ENCODE measurements at regions not wholly inside any gene's neighbourhood (a gene's known extent, or its start where the extent isn't known, plus 50 kb on each side); places are given as distances from the start of the nearest gene placed in this dataset.

- FAIRE-seq (no peak), DNase-seq (ENCODE audit: extremely low read depth in 1 of 4, low spot score in 3 of 4) (no peak), ATAC-seq (no peak)
- Histone ChIP-seq H3K9me1 (ENCODE audit: control insufficient read depth, insufficient read depth, low read length) (no peaks in the 10 kb centered on the region), H3K27me3 (ENCODE audit: control insufficient read depth in 2 of 2, insufficient read depth in 2 of 2, low read length in 2 of 2) (no peaks in the 10 kb centered on the region), H3K27ac (ENCODE audit: extremely low read depth, low read depth, low read length) (no peak overlapping the region), H2AFZ (ENCODE audit: low read depth, low read length) (no peak overlapping the region), H3K9me3 (replicated peaks; ENCODE audit: control insufficient read depth, insufficient read depth, low read depth, low read length) (no peaks in the 10 kb centered on the region; the same call in 1 of the 2 replicates), H3K79me2 (ENCODE audit: control insufficient read depth, insufficient read depth, low read length) (no peaks in the 10 kb centered on the region), H4K20me1 (replicated peaks; ENCODE audit: control insufficient read depth, insufficient read depth, low read length) (no peaks in the 10 kb centered on the region), H3K4me1 (replicated peaks in 1 of 2; ENCODE audit: control insufficient read depth in 2 of 2, insufficient read depth in 2 of 2, low read length in 2 of 2) (no peaks in the 10 kb centered on the region), H3K9ac (ENCODE audit: insufficient read depth in 1 of 2, low read depth in 2 of 2, low read length in 2 of 2) (no peak overlapping the region), H3K36me3 (ENCODE audit: control insufficient read depth, insufficient read depth, low read length) (no peaks in the 10 kb centered on the region), H3K4me2 (ENCODE audit: insufficient read depth, low read length) (no peak overlapping the region), H3K4me3 (no peak overlapping the region)
- BruUV-seq (replicated peaks): no TSS peak
- WGBS (ENCODE audit: insufficient coverage, low coverage, missing lambda C conversion rate): 0% methylated on average over 1 of the region's 1 CpG
- ChIA-PET POLR2A (no interaction called here), CTCF (ENCODE audit: low intra/inter-chr PET ratio) (no interaction called here)
- intact Hi-C loops (cut with micrococcal nuclease) (no loop called here), in situ Hi-C loops (cut with MboI) (no loop called here)
- TF ChIP-seq ZBTB49 (CRISPR knock-in tag; IDR thresholded peaks at IDR 0.05; ENCODE audit: borderline replicate concordance): no peak
Measured at GRCh38 chr21:27265492-27265891, 298.6 kb upstream of the ADAMTS5 start.

GRCh38 chr21:27261676-27262075, 294.8 kb upstream of the ADAMTS5 start:
- H3K36me3 ChIP-seq (ENCODE audit: control insufficient read depth, insufficient read depth, low read length): no peaks in the 10 kb centered on the region
- ChIA-PET POLR2A (no interaction called here), CTCF (ENCODE audit: low intra/inter-chr PET ratio) (no interaction called here)
- no peaks in the 10 kb centered on the region for H3K9me1 ChIP-seq (ENCODE audit: control insufficient read depth, insufficient read depth, low read length)
- H3K4me2 ChIP-seq (ENCODE audit: insufficient read depth, low read length): no peak overlapping the region
- H3K9me3 ChIP-seq (replicated peaks; ENCODE audit: control insufficient read depth, insufficient read depth, low read depth, low read length): no peaks in the 10 kb centered on the region; the same call in 1 of the 2 replicates
- intact Hi-C loops (cut with micrococcal nuclease) (no loop called here), in situ Hi-C loops (cut with MboI) (no loop called here)
- BruUV-seq (replicated peaks): no TSS peak
- TF ChIP-seq KHSRP (IDR thresholded peaks at IDR 0.05) (no peak), ZKSCAN8 (CRISPR knock-in tag; IDR thresholded peaks at IDR 0.05) (no peak), ZNF3 (CRISPR knock-in tag; IDR thresholded peaks at IDR 0.05) (no peak), ZBTB11 (CRISPR knock-in tag; IDR thresholded peaks at IDR 0.05) (no peak), IRF9 (tag; IDR thresholded peaks at IDR 0.05) (no peak), SOX6 (IDR thresholded peaks at IDR 0.05) (no peak), TGIF2 (CRISPR knock-in tag; IDR thresholded peaks at IDR 0.05) (no peak), MEIS2 (IDR thresholded peaks at IDR 0.05; ENCODE audit: partially characterized antibody) (no peak)
- no peak for ATAC-seq
- H3K4me1 ChIP-seq (replicated peaks in 1 of 2; ENCODE audit: control insufficient read depth in 2 of 2, insufficient read depth in 2 of 2, low read length in 2 of 2): no peaks in the 10 kb centered on the region
- DNase-seq (ENCODE audit: extremely low read depth in 1 of 4, low spot score in 3 of 4): no peak
- WGBS (ENCODE audit: insufficient coverage, low coverage, missing lambda C conversion rate): 3% methylated on average over 2 of the region's 2 CpGs
- no peaks in the 10 kb centered on the region for H3K27me3 ChIP-seq (ENCODE audit: control insufficient read depth in 2 of 2, insufficient read depth in 2 of 2, low read length in 2 of 2)
- no peak overlapping the region for H3K4me3 ChIP-seq
- H2AFZ ChIP-seq (ENCODE audit: low read depth, low read length): no peak overlapping the region
- no peak overlapping the region for H3K9ac ChIP-seq (ENCODE audit: insufficient read depth in 1 of 2, low read depth in 2 of 2, low read length in 2 of 2)
- no peak for FAIRE-seq
- no peaks in the 10 kb centered on the region for H3K79me2 ChIP-seq (ENCODE audit: control insufficient read depth, insufficient read depth, low read length)
- no peaks in the 10 kb centered on the region for H4K20me1 ChIP-seq (replicated peaks; ENCODE audit: control insufficient read depth, insufficient read depth, low read length)
- no peak overlapping the region for H3K27ac ChIP-seq (ENCODE audit: extremely low read depth, low read depth, low read length)
